GM23338 (cell line): ENCODE measurements at regions not wholly inside any gene's neighbourhood (a gene's known extent, or its start where the extent isn't known, plus 50 kb on each side); places are given as distances from the start of the nearest gene placed in this dataset.

Experiments used
- ATAC-seq: fragments of 200-7000 bp; cut with Tn5 transposase; 3 replicates; pipeline ENCODE4 v1.9.1; 2020
- DNase-seq: peaks from one replicate; pipeline ENCODE4 v3.0.0-alpha.2; 2015; ENCODE audit warnings: low spot score
- H2AFZ ChIP-seq: fragments of 200-600 bp; sonication (generic); 2 replicates; pipeline ENCODE4 v1.8.0; 2016; ENCODE audit warnings: antibody characterized with exemption, mild to moderate bottlenecking, moderate library complexity
- H3F3A ChIP-seq: fragments of 200-600 bp; sonication (generic); replicated peaks from 2 replicates; pipeline ENCODE4 v1.8.0; 2017; ENCODE audit warnings: antibody characterized with exemption, mixed run types, low read depth
- H3K27ac ChIP-seq: fragments of 200-600 bp; sonication (generic); 2 replicates; pipeline ENCODE4 v1.6.1; 2016; ENCODE audit warnings: low read depth
- H3K27me3 ChIP-seq: fragments of 200-600 bp; sonication (generic); 2 replicates; pipeline ENCODE4 v1.8.0; 2016; ENCODE audit warnings: mild to moderate bottlenecking, mixed run types, moderate library complexity; ENCODE audit not compliant: insufficient read depth
- H3K36me3 ChIP-seq: fragments of 200-600 bp; sonication (generic); 2 replicates; pipeline ENCODE4 v1.8.0; 2016; ENCODE audit warnings: mild to moderate bottlenecking; ENCODE audit not compliant: insufficient read depth
- H3K4me1 ChIP-seq: fragments of 200-600 bp; sonication (generic); 2 replicates; pipeline ENCODE4 v1.8.0; 2016; ENCODE audit warnings: mild to moderate bottlenecking, moderate library complexity; ENCODE audit not compliant: insufficient read depth
- H3K4me2 ChIP-seq: fragments of 200-600 bp; sonication (generic); 2 replicates; pipeline ENCODE4 v1.7.1; 2017; ENCODE audit warnings: mixed run types
- H3K4me3 ChIP-seq: fragments of 200-600 bp; sonication (generic); 2 replicates; pipeline ENCODE4 v1.6.1; 2016; ENCODE audit warnings: mixed run types
- H3K79me2 ChIP-seq: fragments of 200-600 bp; sonication (generic); replicated peaks from 2 replicates; pipeline ENCODE4 v1.8.0; 2017; ENCODE audit warnings: mild to moderate bottlenecking; ENCODE audit not compliant: insufficient read depth
- H3K9me2 ChIP-seq: fragments of 200-600 bp; sonication (generic); 2 replicates; pipeline ENCODE4 v1.8.0; 2017; ENCODE audit not compliant: insufficient read depth
- H4K20me1 ChIP-seq: fragments of 200-600 bp; sonication (generic); replicated peaks from 2 replicates; pipeline ENCODE4 v1.8.0; 2017; ENCODE audit warnings: mild to moderate bottlenecking; ENCODE audit not compliant: insufficient read depth
- H3K27ac Mint-ChIP-seq: 2 replicates; pipeline ENCODE4 v1.8.0; 2020; ENCODE audit warnings: inconsistent platforms, mild to moderate bottlenecking, moderate library complexity, mixed read lengths
- H3K27me3 Mint-ChIP-seq: 3 replicates; pipeline ENCODE4 v1.8.0; 2022; ENCODE audit warnings: low read depth, mild to moderate bottlenecking, moderate library complexity, mixed read lengths, inconsistent platforms; ENCODE audit not compliant: insufficient read depth, poor library complexity
- H3K36me3 Mint-ChIP-seq: 3 replicates; pipeline ENCODE4 v1.8.0; 2021; ENCODE audit warnings: low read depth, mild to moderate bottlenecking, inconsistent platforms, moderate library complexity, mixed read lengths
- H3K4me1 Mint-ChIP-seq: 3 replicates; pipeline ENCODE4 v1.8.0; 2020; ENCODE audit warnings: mild to moderate bottlenecking, inconsistent platforms, mixed read lengths
- H3K4me3 Mint-ChIP-seq: 3 replicates; pipeline ENCODE4 v1.8.0; 2021; ENCODE audit warnings: moderate library complexity, mild to moderate bottlenecking, inconsistent platforms, mixed read lengths
- H3K9me3 Mint-ChIP-seq: 3 replicates; pipeline ENCODE4 v1.8.0; 2020; ENCODE audit warnings: moderate library complexity, mild to moderate bottlenecking, inconsistent platforms, mixed read lengths
- CREB1 ChIP-seq: fragments of 250-450 bp; sonication (Bioruptor Pico); IDR thresholded peaks from 2 replicates; pipeline ENCODE4 v1.5.0; 2020; ENCODE audit warnings: low read depth, mild to moderate bottlenecking, moderate library complexity
- CTCF ChIP-seq, 2 experiments: fragments of 200-600 bp in 1 of 2; sonication (generic) in 1 of 2; conservative IDR thresholded peaks; 2 replicates each; pipeline versions ENCODE4 v1.5.1 to v1.6.1; 2016 to 2017; ENCODE audit warnings: antibody characterized with exemption in 2 of 2, low read depth in 2 of 2, mild to moderate bottlenecking in 2 of 2, moderate library complexity in 1 of 2
- ETS1 ChIP-seq: IDR thresholded peaks from 2 replicates; pipeline ENCODE4 v1.6.1; 2016; ENCODE audit warnings: antibody characterized with exemption
- EZH2 ChIP-seq: fragments of 200-600 bp; sonication (generic); IDR thresholded peaks from one replicate; pipeline ENCODE4 v1.8.0; 2017; ENCODE audit warnings: antibody characterized with exemption, mild to moderate bottlenecking, low read depth; ENCODE audit not compliant: unreplicated experiment
- EZH2phosphoT487 ChIP-seq: fragments of 200-600 bp; sonication (generic); IDR thresholded peaks from one replicate; pipeline ENCODE4 v1.8.1; 2018; ENCODE audit warnings: antibody characterized with exemption; ENCODE audit not compliant: unreplicated experiment
- JUNB ChIP-seq: IDR thresholded peaks from one replicate; pipeline ENCODE4 v1.6.1; 2016; ENCODE audit warnings: antibody characterized with exemption; ENCODE audit not compliant: unreplicated experiment
- NANOG ChIP-seq: IDR thresholded peaks from 2 replicates; pipeline ENCODE4 v1.6.1; 2016; ENCODE audit warnings: antibody characterized with exemption, borderline replicate concordance
- POLR2AphosphoS5 ChIP-seq: IDR thresholded peaks from 2 replicates; pipeline ENCODE4 v1.6.1; 2016; ENCODE audit warnings: antibody characterized with exemption, low read depth
- REST ChIP-seq: IDR thresholded peaks from one replicate; pipeline ENCODE4 v1.6.1; 2018; ENCODE audit warnings: antibody characterized with exemption; ENCODE audit not compliant: unreplicated experiment
- STAT1 ChIP-seq: IDR thresholded peaks from one replicate; pipeline ENCODE4 v1.6.1; 2016; ENCODE audit warnings: antibody characterized with exemption; ENCODE audit not compliant: unreplicated experiment
- ZNF114 ChIP-seq: fragments of 250-450 bp; sonication (Bioruptor Pico); IDR thresholded peaks from 2 replicates; pipeline ENCODE4 v1.5.0; 2020; ENCODE audit warnings: mild to moderate bottlenecking, moderate library complexity
- ZNF331 ChIP-seq: fragments of 250-450 bp; sonication (Bioruptor Pico); IDR thresholded peaks from 2 replicates; pipeline ENCODE4 v1.5.0; 2020; ENCODE audit warnings: low read depth, mild to moderate bottlenecking, moderate library complexity
- ZNF462 ChIP-seq: fragments of 250-450 bp; sonication (Bioruptor Pico); IDR thresholded peaks from 2 replicates; pipeline ENCODE4 v1.5.0; 2020; ENCODE audit warnings: mild to moderate bottlenecking, moderate library complexity

GRCh38 chrX:122422547-122422946 lies 761.5 kb upstream of the GRIA3 start:
- TF ChIP-seq NANOG, result no peak
- TF ChIP-seq EZH2phosphoT487, result no peak
- TF ChIP-seq ZNF462, result no peak
- TF ChIP-seq ETS1, result no peak
- no peak for TF ChIP-seq JUNB
- TF ChIP-seq EZH2, result no peak
- no peak for TF ChIP-seq CREB1 (CRISPR knock-in tag)
- no peak for TF ChIP-seq ZNF331 (CRISPR knock-in tag)
- no peak for TF ChIP-seq REST
- TF ChIP-seq CTCF (conservative IDR thresholded peaks at IDR 0.05; ENCODE audit: low read depth in 2 of 2), result no peak
- no peak for TF ChIP-seq STAT1
- TF ChIP-seq POLR2AphosphoS5, result no peak
- TF ChIP-seq ZNF114 (CRISPR knock-in tag), result no peak
- Histone ChIP-seq H4K20me1 (no peaks in the 10 kb centered on the region), H3K4me2 (no peak overlapping the region), H3K4me3 (no peak overlapping the region), H3K9me2 (no peaks in the 10 kb centered on the region), H3K79me2 (no peaks in the 10 kb centered on the region), H3F3A (no peaks in the 10 kb centered on the region), H3K27ac (no peak overlapping the region), H3K36me3 (no peaks in the 10 kb centered on the region), H3K27me3 (no peaks in the 10 kb centered on the region), H3K4me1 (no peaks in the 10 kb centered on the region), H2AFZ (no peak overlapping the region)
- DNase-seq, result no peak
- Mint-ChIP-seq H3K27ac (no peak overlapping the region), H3K9me3 (no peaks in the 10 kb centered on the region), H3K27me3 (no peaks in the 10 kb centered on the region), H3K36me3 (no peaks in the 10 kb centered on the region), H3K4me1 (no peaks in the 10 kb centered on the region), H3K4me3 (no peak overlapping the region)
- ATAC-seq, result no peak
